HPDE6-E6E7 (cell line): ENCODE measurements at regions not wholly inside any gene's neighbourhood (a gene's known extent, or its start where the extent isn't known, plus 50 kb on each side); places are given as distances from the start of the nearest gene placed in this dataset.
"Not testable (repeated sequence)": the region's sequence is repeated elsewhere in the genome, so short reads cannot be mapped to it uniquely, and the experiment has no call there.

Source experiments
- DNase-seq: peaks from one replicate; pipeline ENCODE4 v3.0.0; 2011; ENCODE audit warnings: missing footprints; ENCODE audit errors: extremely low spot score

GRCh38 chr3:159366476-159366875, 564.6 kb downstream of the MFSD1 start:
- no peak for DNase-seq

- no peak for DNase-seq
These were observed 570.1 kb downstream of the MFSD1 start for GRCh38 chr3:159371961-159372360.

DNA sequence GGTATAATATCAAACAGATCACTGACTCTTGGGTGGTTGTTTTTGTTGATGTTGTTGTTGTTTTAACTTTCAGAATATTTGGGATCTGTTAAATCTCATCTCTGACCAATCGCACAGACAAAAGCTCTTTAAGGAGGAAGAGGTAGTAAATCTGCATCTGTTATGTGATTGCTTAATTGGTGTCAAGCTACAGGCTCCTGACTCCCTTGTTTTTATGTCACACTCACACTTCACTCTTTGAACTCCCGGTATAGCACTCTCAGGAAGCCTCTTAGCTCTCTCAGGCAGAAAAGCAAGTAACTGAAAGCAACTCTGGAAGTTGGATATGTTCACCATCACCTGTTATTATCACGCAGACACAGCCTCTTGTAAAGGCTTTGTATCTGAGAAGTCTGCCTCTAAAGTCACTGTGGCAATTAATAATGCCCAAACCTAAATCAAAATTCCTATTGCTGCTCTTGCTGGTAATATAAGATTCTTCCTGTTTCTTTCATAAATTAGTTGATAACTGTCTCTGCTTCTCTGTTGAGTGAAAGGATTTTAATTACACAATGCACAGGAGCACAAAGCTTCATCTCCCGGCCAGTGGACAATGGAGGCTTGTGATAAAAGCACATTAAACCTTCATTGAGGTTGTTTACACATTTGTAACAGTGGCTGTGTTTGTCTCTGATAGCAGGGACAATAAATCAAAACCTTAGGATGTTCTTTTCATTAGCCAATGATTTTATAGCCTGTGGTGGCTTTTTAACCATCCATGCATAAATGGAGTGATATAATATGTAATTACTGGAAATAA, 576.7 kb downstream of the MFSD1 start:
- DNase-seq: no peak

- DNase-seq: no peak
These were observed 579.0 kb downstream of the MFSD1 start for GRCh38 chr3:159380891-159381290.

GRCh38 chr3:159390656-159391212, 588.9 kb downstream of the MFSD1 start:
- DNase-seq: no peak

- DNase-seq: not testable (repeated sequence)
These were observed 591.0 kb upstream of the IL12A start for GRCh38 chr3:159397683-159398082.

DNA sequence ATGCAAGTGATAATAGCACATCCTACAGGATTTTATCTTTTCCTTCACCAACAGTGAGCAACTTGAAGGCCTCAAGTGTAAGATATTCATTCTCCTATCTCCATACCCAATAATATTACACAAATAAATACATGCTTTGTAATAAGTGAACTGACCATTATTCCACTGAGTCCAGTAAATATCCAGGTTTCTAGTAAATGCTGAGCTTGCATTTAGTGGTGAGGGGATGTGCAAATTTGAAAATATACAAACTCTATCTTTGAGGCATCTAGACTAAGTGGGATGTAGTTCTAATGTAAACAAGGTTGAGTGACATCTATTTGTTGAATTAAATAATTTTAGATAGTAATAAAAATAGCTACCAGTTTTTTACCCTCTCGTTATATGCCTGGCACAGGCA, 587.6 kb upstream of the IL12A start:
- no peak for DNase-seq

DNA sequence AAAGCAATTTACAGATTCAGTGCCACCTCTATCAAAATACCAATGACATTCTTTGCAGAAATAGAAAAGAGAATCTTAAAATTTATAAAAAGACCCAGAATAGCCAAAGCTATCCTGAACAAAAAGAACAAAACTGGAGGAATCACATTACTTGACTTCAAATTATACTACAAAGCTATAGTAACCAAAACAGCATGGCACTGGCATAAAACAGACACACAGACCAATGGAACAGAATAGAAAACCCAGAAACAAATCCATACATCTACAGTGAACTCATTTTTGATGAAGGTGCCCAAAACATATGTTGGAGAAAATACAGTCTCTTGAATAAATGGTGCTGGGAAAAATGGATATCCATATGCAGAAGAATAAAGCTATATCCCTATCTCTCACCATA, 578.9 kb upstream of the IL12A start:
- not testable (repeated sequence) for DNase-seq

DNA sequence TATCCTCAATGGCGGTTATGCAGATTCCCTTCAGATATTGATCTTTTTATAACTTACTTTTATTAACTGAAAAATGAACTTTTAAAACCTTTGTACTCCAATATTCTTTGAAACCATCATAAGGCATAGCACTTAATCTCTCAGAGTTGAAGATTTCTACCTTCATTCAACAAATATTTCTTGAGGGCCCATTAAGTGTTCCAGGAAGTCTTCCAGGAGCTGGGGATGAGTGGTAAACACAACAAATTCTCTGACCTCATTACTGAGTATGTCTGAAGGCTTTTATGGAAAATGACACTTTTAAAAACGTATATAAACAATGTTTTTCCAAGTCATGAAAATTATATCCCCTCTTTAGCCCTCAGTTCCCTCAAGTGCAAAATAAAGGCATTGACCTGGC, 575.3 kb upstream of the IL12A start:
- no peak for DNase-seq

- no peak for DNase-seq
These were observed 571.8 kb upstream of the IL12A start for GRCh38 chr3:159416856-159417255.

DNA sequence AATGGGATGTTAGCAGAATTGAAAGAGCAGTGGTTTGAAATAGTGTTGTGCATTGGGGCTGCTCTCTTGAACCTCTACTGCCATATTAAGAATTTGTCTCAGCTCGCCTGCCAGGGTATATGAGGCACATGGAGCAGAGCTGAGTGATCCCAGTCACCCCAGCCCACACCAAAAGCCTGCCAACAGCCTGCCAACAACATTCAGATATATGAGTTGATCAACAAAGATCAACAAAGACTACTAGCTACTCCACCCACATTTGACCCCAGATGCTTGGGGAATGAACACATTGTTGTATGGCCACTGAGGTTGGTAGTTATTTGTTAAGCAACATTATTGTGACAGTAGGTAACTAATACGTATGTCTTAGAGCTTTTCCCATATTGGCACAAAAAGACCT, 570.9 kb upstream of the IL12A start:
- DNase-seq: no peak

GRCh38 chr3:159418571-159419526, 569.8 kb upstream of the IL12A start:
- peak; percentile 12 for DNase-seq

DNA sequence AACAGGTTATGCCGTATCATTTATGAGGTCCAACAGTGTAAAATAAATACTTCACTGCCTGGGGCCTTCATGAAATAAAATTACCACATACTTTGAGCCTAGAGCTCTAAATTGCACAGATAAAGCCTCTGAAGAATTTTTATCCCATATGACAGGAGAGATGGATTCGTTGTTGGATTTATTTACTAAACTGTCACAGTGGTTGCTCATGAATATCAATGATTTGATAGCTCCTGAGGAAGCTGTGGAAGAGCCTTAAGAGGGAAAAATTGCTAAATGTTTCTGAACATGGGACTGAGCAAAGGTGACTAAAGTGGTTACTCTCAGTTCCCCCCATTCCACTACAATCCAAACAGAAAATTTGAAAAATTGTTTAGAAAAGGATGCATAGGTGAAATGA, 558.9 kb upstream of the IL12A start:
- no peak for DNase-seq

DNA sequence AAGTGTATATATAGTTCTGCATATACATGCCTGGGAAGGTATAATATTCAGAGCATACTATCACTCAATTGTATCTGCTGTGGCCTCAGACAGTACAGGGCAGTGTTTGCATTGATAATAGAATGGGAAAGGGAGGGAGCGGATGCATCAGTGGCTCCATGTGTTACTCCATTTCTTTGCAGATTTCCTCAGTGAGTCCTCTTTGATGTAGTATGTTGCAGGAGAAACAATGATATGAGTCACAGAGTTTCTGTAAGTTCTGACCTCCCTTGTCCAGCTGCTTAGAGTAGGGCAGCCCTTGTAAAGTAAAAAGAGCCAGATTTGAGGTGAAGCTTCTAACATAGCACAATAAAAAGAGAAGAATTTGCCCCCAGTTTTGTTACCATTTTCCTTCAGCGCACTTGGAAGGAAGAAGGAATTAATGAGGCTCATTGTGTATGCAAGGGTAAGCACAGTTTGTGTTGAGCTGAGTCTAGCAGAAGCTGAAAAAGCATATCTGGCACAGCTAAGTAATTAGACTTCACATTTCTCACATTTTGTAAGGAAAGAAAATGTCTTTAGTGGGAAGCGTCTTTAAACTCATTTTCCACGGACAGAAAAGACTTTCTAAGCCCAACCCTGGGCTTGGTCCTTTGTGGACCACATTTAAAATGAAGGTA, 555.8 kb upstream of the IL12A start:
- no peak for DNase-seq

DNA sequence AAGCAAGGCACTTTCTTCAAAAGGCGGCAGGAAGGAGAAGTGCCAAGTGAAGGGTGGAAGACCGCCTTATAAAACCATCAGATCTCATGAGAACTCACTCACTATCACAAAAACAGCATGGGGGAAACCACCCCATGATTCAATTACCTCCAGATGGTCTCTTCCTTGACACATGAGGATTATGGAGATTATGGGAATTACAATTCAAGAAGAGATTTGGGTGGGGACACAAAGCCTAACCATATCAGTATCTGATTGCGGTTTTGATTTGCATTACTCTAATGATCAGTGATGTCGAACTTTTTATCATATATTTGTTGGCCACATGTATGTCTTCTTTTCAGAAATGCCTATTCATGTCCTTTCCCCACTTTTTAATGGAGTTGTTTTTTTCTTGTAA, 549.3 kb upstream of the IL12A start:
- DNase-seq: no peak

GRCh38 chr3:159441279-159441678, 547.4 kb upstream of the IL12A start:
- DNase-seq: no peak

DNA sequence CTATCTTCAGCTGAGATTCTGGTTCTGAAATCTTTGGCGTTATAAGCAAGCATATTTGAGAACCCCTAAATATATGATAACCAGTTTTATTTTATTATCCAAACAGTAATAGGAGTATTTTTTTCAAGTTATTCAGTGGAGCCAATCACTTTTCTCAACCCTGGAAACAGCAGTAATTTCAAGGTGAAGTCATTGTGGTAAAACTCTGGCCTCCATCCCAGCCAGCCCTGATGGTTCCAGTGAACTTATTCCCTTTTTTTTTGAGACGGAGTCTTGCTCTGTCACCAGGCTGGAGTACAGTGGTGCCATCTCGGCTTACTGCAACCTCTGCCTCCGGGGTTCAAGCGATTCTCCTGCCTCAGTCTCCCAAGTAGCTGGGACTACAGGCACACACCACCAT, 545.4 kb upstream of the IL12A start:
- no peak for DNase-seq

DNA sequence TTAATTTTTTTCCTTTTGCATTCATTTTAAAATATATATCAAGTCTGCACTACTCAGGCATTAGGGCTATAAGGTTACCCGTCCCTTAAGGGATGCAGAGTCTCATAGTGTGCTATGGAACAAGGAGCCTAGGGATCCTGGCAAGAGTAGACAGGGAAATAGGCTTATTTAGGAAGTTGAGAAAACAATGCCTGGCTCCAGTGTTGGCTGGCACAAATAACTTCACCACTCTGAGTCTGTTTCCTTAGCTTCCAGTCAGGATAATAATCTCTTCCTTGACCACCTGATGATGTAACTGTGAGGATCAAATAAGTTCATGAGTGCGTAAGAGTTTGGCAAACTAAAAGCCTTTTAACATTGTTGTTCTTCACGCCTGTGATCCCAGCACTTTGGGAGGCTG, 540.8 kb upstream of the IL12A start:
- DNase-seq: no peak

- DNase-seq: no peak
These were observed 539.7 kb upstream of the IL12A start for GRCh38 chr3:159448902-159449301.

- DNase-seq: no peak
These were observed 537.6 kb upstream of the IL12A start for GRCh38 chr3:159451067-159451466.

DNA sequence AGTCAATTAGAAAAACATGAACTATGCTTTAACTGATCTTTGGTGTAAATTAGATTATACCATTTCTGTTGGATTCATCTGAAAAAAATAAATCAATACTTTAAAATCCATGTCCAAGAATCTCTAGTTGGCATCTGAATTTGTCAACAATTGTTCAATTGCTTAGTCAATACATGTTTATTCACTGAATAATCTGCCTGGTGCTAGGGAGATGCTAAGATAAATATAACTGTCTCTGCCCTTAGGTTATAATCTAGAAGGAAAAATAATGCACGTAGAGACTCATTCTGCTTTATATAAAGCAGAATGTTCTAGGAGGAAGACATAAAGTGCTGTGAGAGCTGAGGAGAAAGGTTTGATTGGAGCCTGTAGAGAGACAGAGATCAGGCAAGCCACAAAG, 537.2 kb upstream of the IL12A start:
- no peak for DNase-seq

DNA sequence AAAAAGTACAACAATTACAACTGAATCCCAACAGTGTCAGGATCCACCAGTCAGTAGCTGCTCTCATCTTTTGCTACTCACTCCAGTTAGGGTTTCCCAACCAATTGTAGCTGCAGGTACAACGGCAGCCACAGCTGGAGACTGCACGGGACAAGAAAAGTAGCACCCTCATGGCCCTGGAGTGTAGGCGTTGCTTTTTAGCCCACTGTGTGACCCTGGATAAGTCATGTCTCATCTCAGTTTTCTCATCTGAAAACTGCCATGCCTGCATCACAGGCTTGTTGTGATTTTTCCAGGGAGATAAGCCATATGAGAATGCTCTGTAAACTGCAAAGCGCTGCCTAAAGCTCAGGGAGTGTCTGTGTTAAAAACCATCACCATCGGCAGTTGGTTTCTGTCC, 535.6 kb upstream of the IL12A start:
- no peak for DNase-seq
